H1 (cell line): ENCODE measurements at regions not wholly inside any gene's neighbourhood (a gene's known extent, or its start where the extent isn't known, plus 50 kb on each side); places are given as distances from the start of the nearest gene placed in this dataset.

ENCODE experiments used
- BRCA1 ChIP-seq: IDR thresholded peaks from 2 replicates; pipeline ENCODE4 v1.6.1; 2012; ENCODE audit warnings: low read depth, low read length, improper control_type of control experiment
- CTBP2 ChIP-seq: IDR thresholded peaks from 2 replicates; pipeline ENCODE4 v1.7.0; 2011; ENCODE audit warnings: borderline replicate concordance, mild to moderate bottlenecking, moderate library complexity, mixed read lengths, low read length; ENCODE audit not compliant: insufficient read depth, insufficient read length
- GTF2F1 ChIP-seq: IDR thresholded peaks from 2 replicates; pipeline ENCODE4 v1.6.1; 2012; ENCODE audit warnings: low read depth, low read length, improper control_type of control experiment, borderline replicate concordance
- MAFK ChIP-seq: IDR thresholded peaks from 2 replicates; pipeline ENCODE4 v1.6.1; 2012; ENCODE audit warnings: low read depth, mild to moderate bottlenecking, improper control_type of control experiment, low read length
- SRF ChIP-seq: IDR thresholded peaks from 2 replicates; pipeline ENCODE4 v1.6.1; 2011; ENCODE audit warnings: mild to moderate bottlenecking, low read depth, low read length, moderate library complexity

- TF ChIP-seq SRF = no peak
- no peak for TF ChIP-seq CTBP2
- no peak for TF ChIP-seq GTF2F1
- TF ChIP-seq MAFK = no peak
- TF ChIP-seq BRCA1 = no peak
Observed at GRCh38 chr9:86672966-86673365, 274.3 kb downstream of the GAS1 start (continued).
